HG02970 (cell line): ENCODE measurements at regions not wholly inside any gene's neighbourhood (a gene's known extent, or its start where the extent isn't known, plus 50 kb on each side); places are given as distances from the start of the nearest gene placed in this dataset.
"Not testable (repeated sequence)": the region's sequence is repeated elsewhere in the genome, so short reads cannot be mapped to it uniquely, and the experiment has no call there.

Experiments used
- ATAC-seq: cut with Tn5 transposase; IDR thresholded peaks from one replicate; pipeline ENCODE4 v1.9.1; 2021; ENCODE audit warnings: mild to moderate bottlenecking, moderate library complexity, moderate number of reproducible peaks; ENCODE audit not compliant: unreplicated experiment, low FRiP score

GRCh38 chr2:150076281-150076680 lies 411.2 kb downstream of the RND3 start:
- ATAC-seq = no peak

GRCh38 chr2:150075831-150076230 lies 411.6 kb downstream of the RND3 start:
- no peak for ATAC-seq

- no peak for ATAC-seq
These were observed 421.0 kb downstream of the RND3 start for GRCh38 chr2:150066490-150066889.

- ATAC-seq = no peak
These were observed 423.4 kb downstream of the RND3 start for GRCh38 chr2:150063931-150064548.

GRCh38 chr2:150063432-150063889 lies 424.0 kb downstream of the RND3 start:
- ATAC-seq = no peak

GRCh38 chr2:150062416-150062815 lies 425.1 kb downstream of the RND3 start:
- ATAC-seq = no peak

GRCh38 chr2:150060341-150060740 lies 427.1 kb downstream of the RND3 start:
- no peak for ATAC-seq

- not testable (repeated sequence) for ATAC-seq
These were observed 427.8 kb downstream of the RND3 start for GRCh38 chr2:150059676-150060075.

GRCh38 chr2:150052457-150052856 lies 435.0 kb downstream of the RND3 start:
- ATAC-seq = no peak

- no peak for ATAC-seq
These were observed 436.5 kb downstream of the RND3 start for GRCh38 chr2:150051004-150051403.

- no peak for ATAC-seq
These were observed 437.4 kb downstream of the RND3 start for GRCh38 chr2:150050036-150050435.

GRCh38 chr2:150047620-150048222 lies 439.7 kb downstream of the RND3 start:
- ATAC-seq = no peak

GRCh38 chr2:150046810-150047209 lies 440.7 kb downstream of the RND3 start:
- ATAC-seq = no peak

GRCh38 chr2:150046211-150046610 lies 441.3 kb downstream of the RND3 start:
- no peak for ATAC-seq

GRCh38 chr2:150045601-150046000 lies 441.9 kb downstream of the RND3 start:
- no peak for ATAC-seq

- ATAC-seq = no peak
These were observed 444.3 kb downstream of the RND3 start for GRCh38 chr2:150043172-150043500.

- ATAC-seq = no peak
These were observed 444.8 kb downstream of the RND3 start for GRCh38 chr2:150042500-150043171.

GRCh38 chr2:150041722-150042425 lies 445.6 kb downstream of the RND3 start:
- no peak for ATAC-seq

GRCh38 chr2:150036622-150037021 lies 449.0 kb upstream of the MMADHC start:
- no peak for ATAC-seq

- ATAC-seq = no peak
These were observed 447.1 kb upstream of the MMADHC start for GRCh38 chr2:150034665-150035064.

- no peak for ATAC-seq
These were observed 443.0 kb upstream of the MMADHC start for GRCh38 chr2:150030436-150031190.
